WTC11 (cell line): ENCODE measurements at regions not wholly inside any gene's neighbourhood (a gene's known extent, or its start where the extent isn't known, plus 50 kb on each side); places are given as distances from the start of the nearest gene placed in this dataset.

Experiments
- ATAC-seq: fragments of 200-7000 bp; cut with Tn5 transposase; 2 replicates; pipeline ENCODE4 v1.10.0; 2021; ENCODE audit warnings: mild to moderate bottlenecking, moderate library complexity
- CTCF ChIA-PET: fragments of 300-600 bp; sonication (Branson Sonifier 250); formaldehyde crosslinking; loops from one replicate; lab custom pipeline; 2021; ENCODE audit warnings: antibody characterized with exemption; lab: Charles Lee
- POLR2A ChIA-PET: fragments of 350-600 bp; sonication (Branson Sonifier 250); formaldehyde crosslinking; loops from one replicate; lab custom pipeline; 2021; ENCODE audit warnings: antibody characterized with exemption; lab: Charles Lee
- DNase-seq: peaks from one replicate; pipeline ENCODE4 v3.0.0; 2021; ENCODE audit warnings: low spot score
- H3K27ac Mint-ChIP-seq: 2 replicates; pipeline ENCODE4 v1.8.0; 2021; ENCODE audit warnings: mixed read lengths
- H3K27me3 Mint-ChIP-seq: 2 replicates; pipeline ENCODE4 v1.8.0; 2021; ENCODE audit warnings: low read depth, mild to moderate bottlenecking, moderate library complexity, mixed read lengths
- H3K36me3 Mint-ChIP-seq: 2 replicates; pipeline ENCODE4 v1.8.0; 2021; ENCODE audit warnings: mixed read lengths
- H3K4me1 Mint-ChIP-seq: 2 replicates; pipeline ENCODE4 v1.8.0; 2022; ENCODE audit warnings: mixed read lengths
- H3K4me3 Mint-ChIP-seq: 2 replicates; pipeline ENCODE4 v1.8.0; 2021; ENCODE audit warnings: mild to moderate bottlenecking, moderate library complexity, mixed read lengths
- H3K9me3 Mint-ChIP-seq: 2 replicates; pipeline ENCODE4 v1.8.0; 2021; ENCODE audit warnings: mixed read lengths
- CREB1 ChIP-seq: sonication (generic); formaldehyde crosslinking; IDR thresholded peaks from 2 replicates; pipeline ENCODE4 v1.8.0; 2023; ENCODE audit warnings: mild to moderate bottlenecking, missing genetic modification reagents
- ELF4 ChIP-seq: sonication (generic); formaldehyde crosslinking; IDR thresholded peaks from 2 replicates; pipeline ENCODE4 v1.8.1; 2022; ENCODE audit warnings: low read depth, mild to moderate bottlenecking, moderate library complexity, missing genetic modification reagents
- FOXK1 ChIP-seq: sonication (generic); formaldehyde crosslinking; IDR thresholded peaks from 2 replicates; pipeline ENCODE4 v1.8.0; 2022; ENCODE audit warnings: mild to moderate bottlenecking, moderate library complexity, missing genetic modification reagents
- MXD4 ChIP-seq: fragments of 250-450 bp; sonication (Bioruptor Pico); IDR thresholded peaks from 2 replicates; pipeline ENCODE4 v1.8.0; 2021; ENCODE audit warnings: mild to moderate bottlenecking, moderate library complexity, borderline replicate concordance
- NR3C1 ChIP-seq: sonication (generic); formaldehyde crosslinking; conservative IDR thresholded peaks from 2 replicates; pipeline ENCODE4 v1.8.1; 2023; ENCODE audit warnings: low read depth, mild to moderate bottlenecking, missing genetic modification reagents
- TCF7 ChIP-seq: sonication (generic); formaldehyde crosslinking; IDR thresholded peaks from 2 replicates; pipeline ENCODE4 v1.8.0; 2022; ENCODE audit warnings: mild to moderate bottlenecking, low read depth, missing genetic modification reagents, moderate library complexity
- TEAD1 ChIP-seq: sonication (generic); formaldehyde crosslinking; IDR thresholded peaks from 2 replicates; pipeline ENCODE4 v1.8.0; 2022; ENCODE audit warnings: mild to moderate bottlenecking, missing genetic modification reagents
- TP53 ChIP-seq: sonication (generic); formaldehyde crosslinking; IDR thresholded peaks from 2 replicates; pipeline ENCODE4 v1.8.1; 2023; ENCODE audit warnings: mild to moderate bottlenecking, missing genetic modification reagents
- ZNF219 ChIP-seq: sonication (generic); formaldehyde crosslinking; IDR thresholded peaks from 2 replicates; pipeline ENCODE4 v1.8.0; 2023; ENCODE audit warnings: missing genetic modification reagents, mild to moderate bottlenecking, borderline replicate concordance
- ZNF232 ChIP-seq: sonication (generic); formaldehyde crosslinking; IDR thresholded peaks from 2 replicates; pipeline ENCODE4 v1.8.0; 2022; ENCODE audit warnings: mild to moderate bottlenecking, missing genetic modification reagents
- ZNF423 ChIP-seq: fragments of 250-450 bp; sonication (Bioruptor Pico); IDR thresholded peaks from 2 replicates; pipeline ENCODE4 v2.1.2; 2022; ENCODE audit warnings: mild to moderate bottlenecking, moderate library complexity
- TF ChIP-seq, protein P1 (sequence below): sonication (generic); formaldehyde crosslinking; IDR thresholded peaks from 2 replicates; pipeline ENCODE4 v1.8.1; 2023; ENCODE audit warnings: mild to moderate bottlenecking, moderate library complexity, missing genetic modification reagents
- TF ChIP-seq, protein P2 (sequence below): sonication (generic); formaldehyde crosslinking; IDR thresholded peaks from 2 replicates; pipeline ENCODE4 v1.8.1; 2023; ENCODE audit warnings: mild to moderate bottlenecking, missing genetic modification reagents, moderate library complexity
- TF ChIP-seq, protein P3 (sequence below): sonication (generic); formaldehyde crosslinking; IDR thresholded peaks from 2 replicates; pipeline ENCODE4 v1.8.0; 2023; ENCODE audit warnings: mild to moderate bottlenecking, missing genetic modification reagents
- TF ChIP-seq, protein P4 (sequence below): fragments of 250-450 bp; sonication (Bioruptor Pico); IDR thresholded peaks from 2 replicates; pipeline ENCODE4 v2.1.2; 2022; ENCODE audit warnings: mild to moderate bottlenecking, moderate library complexity
- TF ChIP-seq, protein P5 (sequence below): fragments of 250-450 bp; sonication (Bioruptor Pico); IDR thresholded peaks from 2 replicates; pipeline ENCODE4 v1.9.0; 2021; ENCODE audit warnings: mild to moderate bottlenecking

DNA sequence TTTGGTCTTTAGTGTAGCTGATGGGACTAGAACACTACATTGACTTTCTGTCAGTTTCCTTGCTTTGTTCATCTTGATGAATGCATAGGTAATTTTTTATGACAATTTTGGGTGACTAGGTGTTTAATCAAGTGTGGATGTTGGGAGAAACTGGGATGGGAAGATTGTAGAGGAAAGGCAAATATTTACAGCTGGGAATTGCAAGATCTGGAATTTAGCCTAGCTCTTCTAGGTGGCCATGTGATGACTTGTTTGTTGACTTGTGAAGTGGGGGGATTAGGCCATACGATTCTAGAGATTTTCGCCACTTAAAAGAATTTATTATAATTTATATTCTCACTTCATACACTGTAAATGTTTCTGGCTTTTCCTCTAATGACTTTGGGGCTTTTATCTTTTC lies 480.3 kb upstream of the GOT2 start (continued):
- TF ChIP-seq, protein P1, sequence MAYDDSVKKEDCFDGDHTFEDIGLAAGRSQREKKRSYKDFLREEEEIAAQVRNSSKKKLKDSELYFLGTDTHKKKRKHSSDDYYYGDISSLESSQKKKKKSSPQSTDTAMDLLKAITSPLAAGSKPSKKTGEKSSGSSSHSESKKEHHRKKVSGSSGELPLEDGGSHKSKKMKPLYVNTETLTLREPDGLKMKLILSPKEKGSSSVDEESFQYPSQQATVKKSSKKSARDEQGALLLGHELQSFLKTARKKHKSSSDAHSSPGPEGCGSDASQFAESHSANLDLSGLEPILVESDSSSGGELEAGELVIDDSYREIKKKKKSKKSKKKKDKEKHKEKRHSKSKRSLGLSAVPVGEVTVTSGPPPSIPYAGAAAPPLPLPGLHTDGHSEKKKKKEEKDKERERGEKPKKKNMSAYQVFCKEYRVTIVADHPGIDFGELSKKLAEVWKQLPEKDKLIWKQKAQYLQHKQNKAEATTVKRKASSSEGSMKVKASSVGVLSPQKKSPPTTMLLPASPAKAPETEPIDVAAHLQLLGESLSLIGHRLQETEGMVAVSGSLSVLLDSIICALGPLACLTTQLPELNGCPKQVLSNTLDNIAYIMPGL (CRISPR knock-in tag) = no peak
- TF ChIP-seq, protein P2, sequence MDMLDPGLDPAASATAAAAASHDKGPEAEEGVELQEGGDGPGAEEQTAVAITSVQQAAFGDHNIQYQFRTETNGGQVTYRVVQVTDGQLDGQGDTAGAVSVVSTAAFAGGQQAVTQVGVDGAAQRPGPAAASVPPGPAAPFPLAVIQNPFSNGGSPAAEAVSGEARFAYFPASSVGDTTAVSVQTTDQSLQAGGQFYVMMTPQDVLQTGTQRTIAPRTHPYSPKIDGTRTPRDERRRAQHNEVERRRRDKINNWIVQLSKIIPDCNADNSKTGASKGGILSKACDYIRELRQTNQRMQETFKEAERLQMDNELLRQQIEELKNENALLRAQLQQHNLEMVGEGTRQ (CRISPR knock-in tag) = no peak
- no peak for TF ChIP-seq TCF7 (CRISPR knock-in tag)
- TF ChIP-seq ZNF219 (CRISPR knock-in tag) = no peak

DNA sequence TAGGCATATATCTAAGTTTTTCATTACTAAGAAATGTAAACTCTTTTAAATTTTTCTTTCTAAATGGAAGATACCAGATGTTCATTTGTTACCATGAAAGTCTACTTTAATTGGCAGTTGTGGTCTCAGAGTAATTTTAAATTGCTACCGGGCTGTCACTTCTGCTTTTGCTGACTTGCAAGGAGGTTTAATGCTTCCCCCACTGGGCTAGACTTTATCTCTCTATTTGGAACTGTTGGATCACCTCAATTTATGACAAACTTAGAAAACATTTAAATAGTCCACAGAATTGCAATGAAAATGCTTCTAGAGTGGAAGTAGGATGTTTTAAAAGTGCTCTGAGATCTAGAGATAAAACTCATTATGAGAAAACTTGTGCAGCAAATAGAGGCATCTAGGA lies 479.8 kb upstream of the GOT2 start:
- Mint-ChIP-seq H3K4me1 (peaks cover 24% of the 10 kb centered on the region), H3K27me3 (no peaks in the 10 kb centered on the region), H3K9me3 (peaks cover 19% of the 10 kb centered on the region), H3K36me3 (no peaks in the 10 kb centered on the region), H3K27ac (no peak overlapping the region), H3K4me3 (no peak overlapping the region)
- ChIA-PET POLR2A (no interaction called here), CTCF (no interaction called here)
- TF ChIP-seq CREB1 (CRISPR knock-in tag) (no peak), ZNF232 (no peak)
- TF ChIP-seq, protein P3, sequence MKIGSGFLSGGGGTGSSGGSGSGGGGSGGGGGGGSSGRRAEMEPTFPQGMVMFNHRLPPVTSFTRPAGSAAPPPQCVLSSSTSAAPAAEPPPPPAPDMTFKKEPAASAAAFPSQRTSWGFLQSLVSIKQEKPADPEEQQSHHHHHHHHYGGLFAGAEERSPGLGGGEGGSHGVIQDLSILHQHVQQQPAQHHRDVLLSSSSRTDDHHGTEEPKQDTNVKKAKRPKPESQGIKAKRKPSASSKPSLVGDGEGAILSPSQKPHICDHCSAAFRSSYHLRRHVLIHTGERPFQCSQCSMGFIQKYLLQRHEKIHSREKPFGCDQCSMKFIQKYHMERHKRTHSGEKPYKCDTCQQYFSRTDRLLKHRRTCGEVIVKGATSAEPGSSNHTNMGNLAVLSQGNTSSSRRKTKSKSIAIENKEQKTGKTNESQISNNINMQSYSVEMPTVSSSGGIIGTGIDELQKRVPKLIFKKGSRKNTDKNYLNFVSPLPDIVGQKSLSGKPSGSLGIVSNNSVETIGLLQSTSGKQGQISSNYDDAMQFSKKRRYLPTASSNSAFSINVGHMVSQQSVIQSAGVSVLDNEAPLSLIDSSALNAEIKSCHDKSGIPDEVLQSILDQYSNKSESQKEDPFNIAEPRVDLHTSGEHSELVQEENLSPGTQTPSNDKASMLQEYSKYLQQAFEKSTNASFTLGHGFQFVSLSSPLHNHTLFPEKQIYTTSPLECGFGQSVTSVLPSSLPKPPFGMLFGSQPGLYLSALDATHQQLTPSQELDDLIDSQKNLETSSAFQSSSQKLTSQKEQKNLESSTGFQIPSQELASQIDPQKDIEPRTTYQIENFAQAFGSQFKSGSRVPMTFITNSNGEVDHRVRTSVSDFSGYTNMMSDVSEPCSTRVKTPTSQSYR (CRISPR knock-in tag) = no peak
- DNase-seq (no peak), ATAC-seq (no peak)

DNA sequence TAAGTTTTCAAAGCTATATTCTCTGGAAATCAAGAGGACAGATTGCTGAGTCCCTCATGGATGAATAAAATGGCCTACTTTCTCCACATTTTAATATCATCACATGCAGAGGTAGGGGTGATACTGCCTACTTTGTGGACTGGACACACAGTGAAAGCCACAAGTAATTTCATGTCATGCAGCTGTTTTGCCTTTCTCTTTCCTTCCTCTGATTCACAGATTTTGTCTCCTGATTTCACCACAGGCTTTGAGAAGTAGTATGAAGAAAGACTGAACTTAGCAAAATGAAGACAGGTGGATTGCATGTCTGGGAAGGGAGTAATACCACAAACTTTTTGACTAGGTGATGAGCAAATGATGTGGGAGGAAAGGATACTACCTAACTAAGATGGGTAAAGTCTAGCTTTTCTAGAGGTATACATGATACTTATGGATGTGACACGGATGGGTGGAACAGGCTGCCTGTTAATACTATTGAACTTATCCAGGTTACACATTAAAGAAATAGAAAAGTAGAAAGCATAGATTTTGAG lies 478.4 kb upstream of the GOT2 start:
- no peaks in the 10 kb centered on the region for H3K36me3 Mint-ChIP-seq
- ATAC-seq (no peak), DNase-seq (no peak)
- CTCF ChIA-PET = no interaction called here
- H3K9me3 Mint-ChIP-seq = peaks cover 14% of the 10 kb centered on the region
- TF ChIP-seq ELF4 (CRISPR knock-in tag) (no peak), ZNF423 (CRISPR knock-in tag) (no peak), MXD4 (no peak), TEAD1 (no peak), TP53 (no peak), FOXK1 (CRISPR knock-in tag) (no peak), NR3C1 (CRISPR knock-in tag) (no peak)
- TF ChIP-seq, protein P4, sequence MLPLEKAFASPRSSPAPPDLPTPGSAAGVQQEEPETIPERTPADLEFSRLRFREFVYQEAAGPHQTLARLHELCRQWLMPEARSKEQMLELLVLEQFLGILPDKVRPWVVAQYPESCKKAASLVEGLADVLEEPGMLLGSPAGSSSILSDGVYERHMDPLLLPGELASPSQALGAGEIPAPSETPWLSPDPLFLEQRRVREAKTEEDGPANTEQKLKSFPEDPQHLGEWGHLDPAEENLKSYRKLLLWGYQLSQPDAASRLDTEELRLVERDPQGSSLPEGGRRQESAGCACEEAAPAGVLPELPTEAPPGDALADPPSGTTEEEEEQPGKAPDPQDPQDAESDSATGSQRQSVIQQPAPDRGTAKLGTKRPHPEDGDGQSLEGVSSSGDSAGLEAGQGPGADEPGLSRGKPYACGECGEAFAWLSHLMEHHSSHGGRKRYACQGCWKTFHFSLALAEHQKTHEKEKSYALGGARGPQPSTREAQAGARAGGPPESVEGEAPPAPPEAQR (CRISPR knock-in tag) = no peak
- TF ChIP-seq, protein P3 (CRISPR knock-in tag) = no peak
- TF ChIP-seq, protein P5, sequence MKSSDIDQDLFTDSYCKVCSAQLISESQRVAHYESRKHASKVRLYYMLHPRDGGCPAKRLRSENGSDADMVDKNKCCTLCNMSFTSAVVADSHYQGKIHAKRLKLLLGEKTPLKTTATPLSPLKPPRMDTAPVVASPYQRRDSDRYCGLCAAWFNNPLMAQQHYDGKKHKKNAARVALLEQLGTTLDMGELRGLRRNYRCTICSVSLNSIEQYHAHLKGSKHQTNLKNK = no peak
- H3K27me3 Mint-ChIP-seq = no peaks in the 10 kb centered on the region
- no peak overlapping the region for H3K27ac Mint-ChIP-seq
- peaks cover 24% of the 10 kb centered on the region for H3K4me1 Mint-ChIP-seq
- POLR2A ChIA-PET = no interaction called here
- H3K4me3 Mint-ChIP-seq = no peak overlapping the region
